Keratinocyte (primary cell): ENCODE measurements at regions not wholly inside any gene's neighbourhood (a gene's known extent, or its start where the extent isn't known, plus 50 kb on each side); places are given as distances from the start of the nearest gene placed in this dataset.

Source experiments
- DNase-seq: peaks from one replicate; pipeline ENCODE4 v3.0.0-alpha.2; 2011; ENCODE audit warnings: low read depth, missing footprints, low spot score
- FAIRE-seq: peaks from 2 replicates; lab custom pipeline; 2011; peaks lifted over from hg19 to GRCh38; lab: Jason Lieb, UNC
- H2AFZ ChIP-seq: 2 replicates; pipeline ENCODE4 v1.6.0; 2012; ENCODE audit warnings: low read length, control low read depth, inconsistent platforms; ENCODE audit not compliant: control insufficient read depth
- H3K27ac ChIP-seq: 2 replicates; pipeline ENCODE4 v1.5.1; 2011; ENCODE audit warnings: low read length; ENCODE audit not compliant: control insufficient read depth, insufficient read depth
- H3K27me3 ChIP-seq: 3 replicates; pipeline ENCODE4 v1.6.0; 2011; ENCODE audit warnings: low read length; ENCODE audit not compliant: control insufficient read depth, insufficient read depth; ENCODE audit errors: extremely low read depth
- H3K36me3 ChIP-seq, 2 experiments: 2 replicates in 1 of 2; 3 replicates in 1 of 2; pipeline ENCODE4 v1.5.1; 2011; ENCODE audit warnings: low read length in 2 of 2, mild to moderate bottlenecking in 1 of 2; ENCODE audit not compliant: control insufficient read depth in 2 of 2, insufficient read depth in 2 of 2; ENCODE audit errors: extremely low read depth in 1 of 2
- H3K4me1 ChIP-seq: 3 replicates; pipeline ENCODE4 v1.5.1; 2011; ENCODE audit warnings: low read length; ENCODE audit not compliant: control insufficient read depth, insufficient read depth; ENCODE audit errors: extremely low read depth
- H3K4me2 ChIP-seq: 3 replicates; pipeline ENCODE4 v1.6.0; 2011; ENCODE audit warnings: low read depth, low read length; ENCODE audit not compliant: control insufficient read depth, insufficient read depth; ENCODE audit errors: extremely low read depth
- H3K4me3 ChIP-seq, 3 experiments: fragments of 200-600 bp in 1 of 3; sonication (generic) in 1 of 3; 2 replicates in 2 of 3; 3 replicates in 1 of 3; pipeline ENCODE4 v1.5.1; 2011 to 2016; ENCODE audit warnings: low read length in 3 of 3, mild to moderate bottlenecking in 3 of 3, control low read depth in 2 of 3, inconsistent platforms in 1 of 3, low read depth in 1 of 3, mixed read lengths in 1 of 3, mixed run types in 1 of 3, moderate library complexity in 1 of 3; ENCODE audit not compliant: control insufficient read depth in 2 of 3, insufficient read depth in 2 of 3; ENCODE audit errors: extremely low read depth in 1 of 3
- H3K79me2 ChIP-seq: 2 replicates; pipeline ENCODE4 v1.6.0; 2012; ENCODE audit warnings: low read length; ENCODE audit not compliant: control insufficient read depth, insufficient read depth
- H3K9ac ChIP-seq: 3 replicates; pipeline ENCODE4 v1.6.0; 2011; ENCODE audit warnings: low read length; ENCODE audit not compliant: control insufficient read depth, insufficient read depth; ENCODE audit errors: extremely low read depth
- H3K9me1 ChIP-seq: 3 replicates; pipeline ENCODE4 v1.6.0; 2011; ENCODE audit warnings: low read length; ENCODE audit not compliant: control insufficient read depth, insufficient read depth; ENCODE audit errors: extremely low read depth
- H3K9me3 ChIP-seq: 2 replicates; pipeline ENCODE4 v1.5.1; 2012; ENCODE audit warnings: low read depth, low read length; ENCODE audit not compliant: control insufficient read depth
- H4K20me1 ChIP-seq: 3 replicates; pipeline ENCODE4 v1.6.0; 2011; ENCODE audit warnings: low read length; ENCODE audit not compliant: control insufficient read depth, insufficient read depth; ENCODE audit errors: extremely low read depth
- CTCF ChIP-seq, 3 experiments: IDR thresholded peaks in 1 of 3; conservative IDR thresholded peaks in 1 of 3; optimal IDR thresholded peaks in 1 of 3; 2 replicates in 2 of 3; 3 replicates in 1 of 3; pipeline versions ENCODE3 to v1.5.1; 2011; ENCODE audit warnings: low read length in 3 of 3, mild to moderate bottlenecking in 3 of 3, moderate library complexity in 2 of 3, control low read depth in 1 of 3, inconsistent platforms in 1 of 3; ENCODE audit not compliant: insufficient read depth in 2 of 3; ENCODE audit errors: extremely low read depth in 1 of 3
- EZH2 ChIP-seq: IDR thresholded peaks from one replicate; pipeline ENCODE4 v1.6.1; 2012; ENCODE audit warnings: inconsistent platforms, mild to moderate bottlenecking, low read length, moderate library complexity
- dilution Hi-C: fragments of 300-500 bp; cut with MboI; formaldehyde crosslinking; loops from one replicate; pipeline ENCODE4 v1.7.0; 2020; ENCODE audit warnings: low sequenced_read_pairs; ENCODE audit not compliant: extremely low pct_ligation_motif_present

- no peaks in the 10 kb centered on the region for H3K9me1 ChIP-seq
- H3K36me3 ChIP-seq, result no peaks in the 10 kb centered on the region
- no peak overlapping the region for H3K9ac ChIP-seq
- H4K20me1 ChIP-seq, result no peaks in the 10 kb centered on the region
- DNase-seq (no peak), FAIRE-seq (no peak)
- dilution Hi-C loops, result no loop called here
- H3K9me3 ChIP-seq, result peaks cover 3% of the 10 kb centered on the region
- no peaks in the 10 kb centered on the region for H3K79me2 ChIP-seq
- H3K4me1 ChIP-seq, result peaks cover 43% of the 10 kb centered on the region
- no peak overlapping the region for H3K4me3 ChIP-seq
- no peak overlapping the region for H2AFZ ChIP-seq
- H3K27ac ChIP-seq, result peak overlapping the region; percentile 38
- peak overlapping the region; percentile 9 for H3K4me2 ChIP-seq
- no peak for TF ChIP-seq CTCF (optimal IDR thresholded peaks at IDR 0.05 in 1 of 3, IDR thresholded peaks at IDR 0.05 in 1 of 3, conservative IDR thresholded peaks at IDR 0.05 in 1 of 3; ENCODE audit: extremely low read depth in 1 of 3, insufficient read depth in 2 of 3, low read length in 3 of 3)
- no peak for TF ChIP-seq EZH2
- no peaks in the 10 kb centered on the region for H3K27me3 ChIP-seq
These were observed 141.7 kb upstream of the ABCA1 start for GRCh38 chr9:105069696-105070095.

GRCh38 chr9:105070176-105070575, 142.2 kb upstream of the ABCA1 start:
- H3K4me2 ChIP-seq, result peak overlapping the region; percentile 9
- no peak overlapping the region for H2AFZ ChIP-seq
- H3K27ac ChIP-seq, result peak overlapping the region; percentile 38
- FAIRE-seq, result peak; percentile 86
- TF ChIP-seq CTCF (optimal IDR thresholded peaks at IDR 0.05 in 1 of 3, IDR thresholded peaks at IDR 0.05 in 1 of 3, conservative IDR thresholded peaks at IDR 0.05 in 1 of 3; ENCODE audit: extremely low read depth in 1 of 3, insufficient read depth in 2 of 3, low read length in 3 of 3) (no peak), EZH2 (no peak)
- DNase-seq, result no peak
- H3K9me1 ChIP-seq, result no peaks in the 10 kb centered on the region
- no peaks in the 10 kb centered on the region for H4K20me1 ChIP-seq
- H3K36me3 ChIP-seq, result no peaks in the 10 kb centered on the region
- H3K4me1 ChIP-seq, result peaks cover 38% of the 10 kb centered on the region
- H3K79me2 ChIP-seq, result no peaks in the 10 kb centered on the region
- H3K9ac ChIP-seq, result no peak overlapping the region
- H3K9me3 ChIP-seq, result peaks cover 3% of the 10 kb centered on the region
- dilution Hi-C loops, result no loop called here
- H3K27me3 ChIP-seq, result no peaks in the 10 kb centered on the region
- H3K4me3 ChIP-seq, result no peak overlapping the region
